Vagina (tissue), 2 donors: ENCODE measurements at regions not wholly inside any gene's neighbourhood (a gene's known extent, or its start where the extent isn't known, plus 50 kb on each side); places are given as distances from the start of the nearest gene placed in this dataset.

Experiments used
- POLR2A ChIP-seq, 2 donors: fragments of 450-650 bp; IDR thresholded peaks; one replicate each; pipeline ENCODE4 v1.6.1; 2017; ENCODE audit warnings: antibody characterized with exemption in 2 of 2, mild to moderate bottlenecking in 2 of 2, moderate library complexity in 2 of 2
- POLR2AphosphoS5 ChIP-seq, 2 donors: sonication (generic); formaldehyde crosslinking; IDR thresholded peaks; one replicate each; pipeline ENCODE4 v1.9.0; 2017; ENCODE audit warnings: antibody characterized with exemption in 2 of 2, mild to moderate bottlenecking in 2 of 2, low read depth in 1 of 2; ENCODE audit not compliant: insufficient read depth in 1 of 2
- TF ChIP-seq, protein P1 (sequence below), 3 experiments: fragments of 450-650 bp in 2 of 3; fragments of 200-600 bp in 1 of 3; sonication (generic) in 1 of 3; IDR thresholded peaks; one replicate each; pipeline ENCODE4 v1.5.1; 2017 to 2019; ENCODE audit warnings: antibody characterized with exemption in 3 of 3, mild to moderate bottlenecking in 2 of 3, moderate library complexity in 2 of 3

DNA sequence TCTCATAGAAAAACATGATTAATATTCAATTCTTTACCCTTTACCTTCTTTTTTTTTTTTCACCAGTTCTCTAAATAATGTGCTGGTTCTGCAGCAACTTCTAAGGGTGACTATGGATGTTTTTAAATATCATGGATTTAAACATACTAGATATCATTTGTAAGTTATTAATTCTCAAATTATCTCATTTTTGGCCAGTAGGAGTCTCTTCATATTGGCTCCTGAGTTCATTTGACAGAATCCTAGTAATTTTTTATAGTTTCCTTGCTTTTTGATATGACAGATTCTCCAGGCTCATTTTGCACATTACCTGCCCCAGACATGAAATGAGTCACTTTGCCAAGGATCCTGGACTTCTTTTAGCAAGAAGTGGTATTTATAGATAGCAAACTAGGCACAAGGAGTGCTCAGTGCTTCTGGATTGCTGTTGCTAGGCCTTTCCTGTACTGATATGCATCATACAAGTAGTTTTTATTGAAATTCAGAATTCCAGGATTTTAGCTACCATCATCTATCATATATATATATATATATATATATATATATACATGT lies 201.3 kb upstream of the IL12B start:
- TF ChIP-seq POLR2A (IDR thresholded peaks at IDR 0.05) (no peak), POLR2AphosphoS5 (IDR thresholded peaks at IDR 0.05; ENCODE audit: insufficient read depth in 1 of 2, low read depth in 1 of 2) (no peak)
- TF ChIP-seq, protein P1, sequence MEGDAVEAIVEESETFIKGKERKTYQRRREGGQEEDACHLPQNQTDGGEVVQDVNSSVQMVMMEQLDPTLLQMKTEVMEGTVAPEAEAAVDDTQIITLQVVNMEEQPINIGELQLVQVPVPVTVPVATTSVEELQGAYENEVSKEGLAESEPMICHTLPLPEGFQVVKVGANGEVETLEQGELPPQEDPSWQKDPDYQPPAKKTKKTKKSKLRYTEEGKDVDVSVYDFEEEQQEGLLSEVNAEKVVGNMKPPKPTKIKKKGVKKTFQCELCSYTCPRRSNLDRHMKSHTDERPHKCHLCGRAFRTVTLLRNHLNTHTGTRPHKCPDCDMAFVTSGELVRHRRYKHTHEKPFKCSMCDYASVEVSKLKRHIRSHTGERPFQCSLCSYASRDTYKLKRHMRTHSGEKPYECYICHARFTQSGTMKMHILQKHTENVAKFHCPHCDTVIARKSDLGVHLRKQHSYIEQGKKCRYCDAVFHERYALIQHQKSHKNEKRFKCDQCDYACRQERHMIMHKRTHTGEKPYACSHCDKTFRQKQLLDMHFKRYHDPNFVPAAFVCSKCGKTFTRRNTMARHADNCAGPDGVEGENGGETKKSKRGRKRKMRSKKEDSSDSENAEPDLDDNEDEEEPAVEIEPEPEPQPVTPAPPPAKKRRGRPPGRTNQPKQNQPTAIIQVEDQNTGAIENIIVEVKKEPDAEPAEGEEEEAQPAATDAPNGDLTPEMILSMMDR (IDR thresholded peaks at IDR 0.05) = no peak
